ENCODE measurements at regions not wholly inside any gene's neighbourhood (a gene's known extent, or its start where the extent isn't known, plus 50 kb on each side); places are given as distances from the start of the nearest gene placed in this dataset.

DNA sequence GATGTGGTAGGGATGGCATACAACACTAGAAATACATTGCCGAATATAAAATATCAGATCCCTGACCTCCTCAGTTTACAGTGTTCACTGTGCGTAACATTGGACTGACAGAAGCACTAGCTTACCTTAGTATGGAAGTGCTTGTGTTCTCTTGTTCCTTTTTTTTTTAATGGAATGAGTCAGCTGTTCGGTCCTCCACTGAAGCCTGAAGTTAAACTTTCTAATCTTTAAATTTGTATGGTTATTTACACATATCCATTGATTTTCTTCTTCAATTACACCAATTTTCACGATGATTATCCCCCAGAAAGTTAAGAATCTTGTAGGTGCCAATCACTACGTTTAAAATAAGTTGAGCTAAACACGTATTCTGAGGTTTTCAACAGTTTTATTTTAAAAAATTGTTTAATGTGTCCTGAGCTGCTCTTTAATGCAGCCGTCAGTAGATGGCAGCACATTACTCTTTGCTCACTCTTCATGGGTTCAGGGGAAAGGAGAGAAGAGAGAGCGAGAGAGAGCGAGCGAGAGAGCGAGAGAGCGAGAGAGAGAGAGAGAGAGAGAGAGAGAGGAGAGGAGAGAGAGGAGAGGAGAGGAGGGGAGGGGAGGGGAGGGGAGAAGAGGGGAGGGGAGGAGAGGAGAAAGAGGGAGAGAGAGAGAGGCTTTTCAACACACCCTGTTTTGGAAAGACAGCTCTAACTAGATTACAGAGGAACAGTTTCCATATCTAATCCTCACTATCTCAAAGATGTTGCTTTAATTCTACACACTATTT is 134.7 kb upstream of the SCAF11 start:
- DNase-seq (ENCODE audit: low read depth, low spot score) (peak; percentile 75), FAIRE-seq (peak; percentile 73)
- ChIA-PET POLR2A (interaction anchor here (0.6 to 1.0 kb wide), 2 partner anchors 174 to 243 kb away, joined by 3 to 8 read pairs; no protein-coding TSS in a partner anchor), CTCF (interaction anchor here (0.6 to 4.5 kb wide), 77 partner anchors 9 to 1562 kb away, joined by 3 to 85 read pairs (median 4); partner anchors contain the start of genes SCAF11 and SLC38A1)
- Histone ChIP-seq H3K9ac (replicated peaks; ENCODE audit: extremely low read depth, insufficient read depth, low read length) (no peak overlapping the region), H3K9me3 (replicated peaks; ENCODE audit: control insufficient read depth, insufficient read depth, low read length) (no peaks in the 10 kb centered on the region), H3K4me2 (ENCODE audit: insufficient read depth, low read length) (peak overlapping the region; percentile 80), H3K27ac (ENCODE audit: insufficient read depth, low read depth, low read length) (no peak overlapping the region), H3K9me1 (replicated peaks; ENCODE audit: control insufficient read depth, extremely low read depth, insufficient read depth, low read length) (no peaks in the 10 kb centered on the region), H3K4me3 (replicated peaks in 1 of 3; ENCODE audit: insufficient read depth in 1 of 3, low read depth in 1 of 3, low read length in 3 of 3) (peak overlapping the region in 1 of 3 experiments; percentile 27), H3K36me3 (ENCODE audit: control insufficient read depth in 2 of 2, extremely low read depth in 1 of 2, insufficient read depth in 2 of 2, low read length in 2 of 2) (no peaks in the 10 kb centered on the region), H2AFZ (ENCODE audit: low read depth, low read length) (peak overlapping the region; percentile 54), H3K4me1 (ENCODE audit: control insufficient read depth, extremely low read depth, insufficient read depth, low read length) (peaks cover 4% of the 10 kb centered on the region), H3K27me3 (ENCODE audit: control insufficient read depth in 2 of 2, insufficient read depth in 2 of 2, low read length in 2 of 2) (peaks cover 16 to 29% of the 10 kb centered on the region in 2 experiments), H3K79me2 (ENCODE audit: control insufficient read depth, insufficient read depth, low read length) (no peaks in the 10 kb centered on the region), H4K20me1 (replicated peaks; ENCODE audit: control insufficient read depth, extremely low read depth, insufficient read depth, low read length) (no peaks in the 10 kb centered on the region)
- dilution Hi-C loops (cut with MboI; ENCODE audit: extremely low pct_ligation_motif_present, low sequenced_read_pairs) (no loop called here), intact Hi-C loops (cut with micrococcal nuclease) (loop anchor here (1.0 to 10.0 kb wide), 7 partner anchors 133 to 896 kb away; partner anchors contain the start of genes SCAF11 and SLC38A1)
- TF ChIP-seq, protein P1, sequence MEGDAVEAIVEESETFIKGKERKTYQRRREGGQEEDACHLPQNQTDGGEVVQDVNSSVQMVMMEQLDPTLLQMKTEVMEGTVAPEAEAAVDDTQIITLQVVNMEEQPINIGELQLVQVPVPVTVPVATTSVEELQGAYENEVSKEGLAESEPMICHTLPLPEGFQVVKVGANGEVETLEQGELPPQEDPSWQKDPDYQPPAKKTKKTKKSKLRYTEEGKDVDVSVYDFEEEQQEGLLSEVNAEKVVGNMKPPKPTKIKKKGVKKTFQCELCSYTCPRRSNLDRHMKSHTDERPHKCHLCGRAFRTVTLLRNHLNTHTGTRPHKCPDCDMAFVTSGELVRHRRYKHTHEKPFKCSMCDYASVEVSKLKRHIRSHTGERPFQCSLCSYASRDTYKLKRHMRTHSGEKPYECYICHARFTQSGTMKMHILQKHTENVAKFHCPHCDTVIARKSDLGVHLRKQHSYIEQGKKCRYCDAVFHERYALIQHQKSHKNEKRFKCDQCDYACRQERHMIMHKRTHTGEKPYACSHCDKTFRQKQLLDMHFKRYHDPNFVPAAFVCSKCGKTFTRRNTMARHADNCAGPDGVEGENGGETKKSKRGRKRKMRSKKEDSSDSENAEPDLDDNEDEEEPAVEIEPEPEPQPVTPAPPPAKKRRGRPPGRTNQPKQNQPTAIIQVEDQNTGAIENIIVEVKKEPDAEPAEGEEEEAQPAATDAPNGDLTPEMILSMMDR (IDR thresholded peaks at IDR 0.05; ENCODE audit: extremely low read depth in 1 of 2, insufficient read depth in 1 of 2, low read depth in 1 of 2, low read length in 2 of 2), result peak; percentile 51 to 53
- TF ChIP-seq POLR2A (IDR thresholded peaks at IDR 0.05; ENCODE audit: low read depth, low read length), result no peak
- no TSS peak for BruUV-seq (replicated peaks)

DNA sequence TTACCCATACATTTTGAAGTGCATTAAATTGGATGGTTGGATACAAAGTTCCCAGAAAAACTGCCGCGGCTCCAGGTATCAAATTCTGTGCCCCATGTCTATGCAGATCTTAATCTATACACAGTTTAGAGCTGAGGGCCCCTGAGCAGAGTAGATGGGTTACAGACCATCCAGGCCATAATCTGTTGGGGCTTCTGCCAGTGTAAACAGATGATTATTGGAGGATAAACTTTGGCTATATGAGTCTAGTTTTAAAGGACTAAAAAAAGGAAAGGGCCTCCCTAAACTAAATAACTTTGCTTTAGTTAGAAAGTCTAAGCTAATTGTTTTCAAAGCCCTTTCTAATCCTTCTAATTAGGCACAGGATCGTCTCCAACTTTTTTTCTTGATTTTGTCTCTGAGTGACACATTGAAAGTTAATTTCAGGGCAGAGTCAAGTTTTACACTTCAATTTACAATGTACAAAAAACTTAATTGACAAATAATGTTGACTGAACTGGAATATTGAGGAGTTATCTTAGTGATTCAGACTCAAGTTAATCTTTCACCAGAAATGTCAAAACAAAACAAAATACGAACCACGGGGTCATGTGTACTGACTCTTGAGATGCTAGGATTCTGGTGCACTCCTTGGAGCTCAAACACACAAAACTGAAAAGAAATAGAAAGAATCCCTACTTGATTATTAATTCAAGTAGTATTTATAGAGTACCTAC is 133.9 kb upstream of the SCAF11 start:
- CTCF ChIA-PET, result interaction anchor here (0.6 to 4.5 kb wide), 73 partner anchors 8 to 1562 kb away, joined by 3 to 85 read pairs (median 5); partner anchors contain the start of genes SCAF11 and SLC38A1
- Histone ChIP-seq H3K4me3 (replicated peaks in 1 of 3; ENCODE audit: insufficient read depth in 1 of 3, low read depth in 1 of 3, low read length in 3 of 3) (no peak overlapping the region), H3K9me3 (replicated peaks; ENCODE audit: control insufficient read depth, insufficient read depth, low read length) (no peaks in the 10 kb centered on the region), H4K20me1 (replicated peaks; ENCODE audit: control insufficient read depth, extremely low read depth, insufficient read depth, low read length) (no peaks in the 10 kb centered on the region), H3K27me3 (ENCODE audit: control insufficient read depth in 2 of 2, insufficient read depth in 2 of 2, low read length in 2 of 2) (peaks cover 16 to 29% of the 10 kb centered on the region in 2 experiments), H3K9ac (replicated peaks; ENCODE audit: extremely low read depth, insufficient read depth, low read length) (no peak overlapping the region), H3K4me2 (ENCODE audit: insufficient read depth, low read length) (no peak overlapping the region), H2AFZ (ENCODE audit: low read depth, low read length) (no peak overlapping the region), H3K79me2 (ENCODE audit: control insufficient read depth, insufficient read depth, low read length) (no peaks in the 10 kb centered on the region), H3K27ac (ENCODE audit: insufficient read depth, low read depth, low read length) (no peak overlapping the region), H3K9me1 (replicated peaks; ENCODE audit: control insufficient read depth, extremely low read depth, insufficient read depth, low read length) (no peaks in the 10 kb centered on the region), H3K36me3 (ENCODE audit: control insufficient read depth in 2 of 2, extremely low read depth in 1 of 2, insufficient read depth in 2 of 2, low read length in 2 of 2) (no peaks in the 10 kb centered on the region), H3K4me1 (ENCODE audit: control insufficient read depth, extremely low read depth, insufficient read depth, low read length) (peaks cover 4% of the 10 kb centered on the region)
- DNase-seq (ENCODE audit: low read depth, low spot score), result no peak
- intact Hi-C loops (cut with micrococcal nuclease), result loop anchor here (10.0 kb wide), 2 partner anchors 141 to 551 kb away; partner anchors contain the start of gene SLC38A1
- dilution Hi-C loops (cut with MboI; ENCODE audit: extremely low pct_ligation_motif_present, low sequenced_read_pairs), result no loop called here
- no peak for TF ChIP-seq GATA2 (IDR thresholded peaks at IDR 0.05; ENCODE audit: insufficient read depth, insufficient read length, low read depth, low read length)
- no peak for TF ChIP-seq FOS (IDR thresholded peaks at IDR 0.05; ENCODE audit: borderline replicate concordance, insufficient read depth, low read length)
- TF ChIP-seq JUN (IDR thresholded peaks at IDR 0.05; ENCODE audit: borderline replicate concordance, insufficient read depth, insufficient read length, low read depth), result no peak
- no peak for TF ChIP-seq MYC (IDR thresholded peaks at IDR 0.05; ENCODE audit: low read depth, low read length)
- TF ChIP-seq, protein P1 (IDR thresholded peaks at IDR 0.05; ENCODE audit: extremely low read depth in 1 of 2, insufficient read depth in 1 of 2, low read depth in 1 of 2, low read length in 2 of 2), result no peak
- no peak for TF ChIP-seq EZH2 (IDR thresholded peaks at IDR 0.05; ENCODE audit: borderline replicate concordance, low read depth, low read length, severe bottlenecking)
- TF ChIP-seq POLR2AphosphoS5 (IDR thresholded peaks at IDR 0.05; ENCODE audit: insufficient read depth, low read depth, low read length), result no peak
- TF ChIP-seq, protein P2, sequence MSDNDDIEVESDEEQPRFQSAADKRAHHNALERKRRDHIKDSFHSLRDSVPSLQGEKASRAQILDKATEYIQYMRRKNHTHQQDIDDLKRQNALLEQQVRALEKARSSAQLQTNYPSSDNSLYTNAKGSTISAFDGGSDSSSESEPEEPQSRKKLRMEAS (IDR thresholded peaks at IDR 0.05; ENCODE audit: insufficient read depth, insufficient read length), result no peak
- no peak for TF ChIP-seq POLR2A (IDR thresholded peaks at IDR 0.05; ENCODE audit: low read depth, low read length)
- POLR2A ChIA-PET, result interaction anchor here (1.0 kb wide), 1 partner anchor 244 kb away, joined by 3 read pairs; no protein-coding TSS in a partner anchor
- BruUV-seq (replicated peaks), result no TSS peak
- no peak for FAIRE-seq

Data from endothelial cell of umbilical vein (primary cell).